ENCODE measurements at regions not wholly inside any gene's neighbourhood (a gene's known extent, or its start where the extent isn't known, plus 50 kb on each side); places are given as distances from the start of the nearest gene placed in this dataset.

- in situ Hi-C loops (cut with HindIII; ENCODE audit: low sequenced_read_pairs): no loop called here
Observed at GRCh38 chr3:72494626-72495025, 353.6 kb downstream of the SHQ1 start.

DNA sequence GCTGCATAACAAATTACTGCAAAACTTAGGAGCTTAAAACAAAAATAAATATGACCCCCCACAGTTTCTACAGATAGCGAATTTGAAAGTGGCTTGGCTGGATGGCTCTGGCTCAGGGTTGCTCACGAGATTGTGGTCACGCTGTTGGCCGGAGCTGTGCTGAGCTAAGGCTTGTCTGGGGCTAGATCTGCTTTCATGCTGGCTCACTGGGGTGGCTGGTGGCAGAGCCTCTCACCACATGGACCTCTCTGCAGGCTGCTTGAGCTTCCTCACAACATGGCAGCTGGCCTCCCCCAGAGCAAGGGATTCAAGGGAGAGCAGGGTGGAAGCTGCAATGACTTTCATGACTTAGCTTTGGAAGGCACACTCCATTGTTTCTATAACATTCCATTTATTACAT, 354.1 kb downstream of the SHQ1 start:
- no peak overlapping the region for H3K4me3 ChIP-seq (ENCODE audit: low read depth, low read length)
- in situ Hi-C loops (cut with HindIII; ENCODE audit: low sequenced_read_pairs): no loop called here
- DNase-seq (ENCODE audit: low read depth): peak; percentile 57
- TF ChIP-seq, protein P1, sequence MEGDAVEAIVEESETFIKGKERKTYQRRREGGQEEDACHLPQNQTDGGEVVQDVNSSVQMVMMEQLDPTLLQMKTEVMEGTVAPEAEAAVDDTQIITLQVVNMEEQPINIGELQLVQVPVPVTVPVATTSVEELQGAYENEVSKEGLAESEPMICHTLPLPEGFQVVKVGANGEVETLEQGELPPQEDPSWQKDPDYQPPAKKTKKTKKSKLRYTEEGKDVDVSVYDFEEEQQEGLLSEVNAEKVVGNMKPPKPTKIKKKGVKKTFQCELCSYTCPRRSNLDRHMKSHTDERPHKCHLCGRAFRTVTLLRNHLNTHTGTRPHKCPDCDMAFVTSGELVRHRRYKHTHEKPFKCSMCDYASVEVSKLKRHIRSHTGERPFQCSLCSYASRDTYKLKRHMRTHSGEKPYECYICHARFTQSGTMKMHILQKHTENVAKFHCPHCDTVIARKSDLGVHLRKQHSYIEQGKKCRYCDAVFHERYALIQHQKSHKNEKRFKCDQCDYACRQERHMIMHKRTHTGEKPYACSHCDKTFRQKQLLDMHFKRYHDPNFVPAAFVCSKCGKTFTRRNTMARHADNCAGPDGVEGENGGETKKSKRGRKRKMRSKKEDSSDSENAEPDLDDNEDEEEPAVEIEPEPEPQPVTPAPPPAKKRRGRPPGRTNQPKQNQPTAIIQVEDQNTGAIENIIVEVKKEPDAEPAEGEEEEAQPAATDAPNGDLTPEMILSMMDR (IDR thresholded peaks at IDR 0.05; ENCODE audit: low read depth, low read length, missing control alignments): no peak

More at GRCh38 chr3:72494626-72495025, 353.6 kb downstream of the SHQ1 start:
- no peak for DNase-seq (ENCODE audit: low read depth)
- TF ChIP-seq, protein P1 (IDR thresholded peaks at IDR 0.05; ENCODE audit: low read depth, low read length, missing control alignments): no peak
- no peak overlapping the region for H3K4me3 ChIP-seq (ENCODE audit: low read depth, low read length)

- TF ChIP-seq, protein P1 (IDR thresholded peaks at IDR 0.05; ENCODE audit: low read depth, low read length, missing control alignments): no peak
- peak; percentile 94 for DNase-seq (ENCODE audit: low read depth)
Observed at GRCh38 chr3:72492240-72492639, 356.0 kb downstream of the SHQ1 start.

GRCh38 chr3:72490688-72491435, 357.4 kb downstream of the SHQ1 start:
- H3K4me3 ChIP-seq (ENCODE audit: low read depth, low read length): no peak overlapping the region
- DNase-seq (ENCODE audit: low read depth): no peak
- TF ChIP-seq, protein P1 (IDR thresholded peaks at IDR 0.05; ENCODE audit: low read depth, low read length, missing control alignments): no peak
- in situ Hi-C loops (cut with HindIII; ENCODE audit: low sequenced_read_pairs): no loop called here

More at GRCh38 chr3:72492240-72492639, 356.0 kb downstream of the SHQ1 start:
- in situ Hi-C loops (cut with HindIII; ENCODE audit: low sequenced_read_pairs): no loop called here
- no peak overlapping the region for H3K4me3 ChIP-seq (ENCODE audit: low read depth, low read length)

- in situ Hi-C loops (cut with HindIII; ENCODE audit: low sequenced_read_pairs): no loop called here
- TF ChIP-seq, protein P1 (IDR thresholded peaks at IDR 0.05; ENCODE audit: low read depth, low read length, missing control alignments): no peak
- no peak for DNase-seq (ENCODE audit: low read depth)
- H3K4me3 ChIP-seq (ENCODE audit: low read depth, low read length): no peak overlapping the region
Observed at GRCh38 chr3:72489901-72490300, 358.3 kb downstream of the SHQ1 start.

GRCh38 chr3:72488738-72489035, 359.6 kb downstream of the SHQ1 start:
- in situ Hi-C loops (cut with HindIII; ENCODE audit: low sequenced_read_pairs): no loop called here
- H3K4me3 ChIP-seq (ENCODE audit: low read depth, low read length): no peak overlapping the region
- TF ChIP-seq, protein P1 (IDR thresholded peaks at IDR 0.05; ENCODE audit: low read depth, low read length, missing control alignments): no peak

More at GRCh38 chr3:72488738-72489035, 359.6 kb downstream of the SHQ1 start:
- peak; percentile 34 for DNase-seq (ENCODE audit: low read depth)
